GM06990 (cell line): ENCODE measurements at regions not wholly inside any gene's neighbourhood (a gene's known extent, or its start where the extent isn't known, plus 50 kb on each side); places are given as distances from the start of the nearest gene placed in this dataset.

ENCODE experiments used
- DNase-seq: peaks from one replicate; pipeline ENCODE4 v3.0.0-alpha.2; 2011; ENCODE audit not compliant: insufficient read length; ENCODE audit errors: extremely low read depth
- H3K27me3 ChIP-seq: replicated peaks from 2 replicates; pipeline ENCODE4 v1.6.0; 2011; ENCODE audit warnings: low read length; ENCODE audit not compliant: control insufficient read depth, insufficient read depth
- H3K36me3 ChIP-seq: 2 replicates; pipeline ENCODE4 v1.5.1; 2011; ENCODE audit warnings: low read length; ENCODE audit not compliant: control insufficient read depth, insufficient read depth
- H3K4me3 ChIP-seq: replicated peaks from 2 replicates; pipeline ENCODE4 v1.5.1; 2011; ENCODE audit warnings: low read depth, mild to moderate bottlenecking, control low read depth, low read length
- TF ChIP-seq, protein P1 (sequence below): IDR thresholded peaks from 2 replicates; pipeline ENCODE4 v1.5.1; 2011; ENCODE audit warnings: low read length, control low read depth, mild to moderate bottlenecking, inconsistent platforms; ENCODE audit not compliant: insufficient read depth, poor library complexity, severe bottlenecking

- no peak for DNase-seq
- H3K27me3 ChIP-seq: no peaks in the 10 kb centered on the region
- TF ChIP-seq, protein P1, sequence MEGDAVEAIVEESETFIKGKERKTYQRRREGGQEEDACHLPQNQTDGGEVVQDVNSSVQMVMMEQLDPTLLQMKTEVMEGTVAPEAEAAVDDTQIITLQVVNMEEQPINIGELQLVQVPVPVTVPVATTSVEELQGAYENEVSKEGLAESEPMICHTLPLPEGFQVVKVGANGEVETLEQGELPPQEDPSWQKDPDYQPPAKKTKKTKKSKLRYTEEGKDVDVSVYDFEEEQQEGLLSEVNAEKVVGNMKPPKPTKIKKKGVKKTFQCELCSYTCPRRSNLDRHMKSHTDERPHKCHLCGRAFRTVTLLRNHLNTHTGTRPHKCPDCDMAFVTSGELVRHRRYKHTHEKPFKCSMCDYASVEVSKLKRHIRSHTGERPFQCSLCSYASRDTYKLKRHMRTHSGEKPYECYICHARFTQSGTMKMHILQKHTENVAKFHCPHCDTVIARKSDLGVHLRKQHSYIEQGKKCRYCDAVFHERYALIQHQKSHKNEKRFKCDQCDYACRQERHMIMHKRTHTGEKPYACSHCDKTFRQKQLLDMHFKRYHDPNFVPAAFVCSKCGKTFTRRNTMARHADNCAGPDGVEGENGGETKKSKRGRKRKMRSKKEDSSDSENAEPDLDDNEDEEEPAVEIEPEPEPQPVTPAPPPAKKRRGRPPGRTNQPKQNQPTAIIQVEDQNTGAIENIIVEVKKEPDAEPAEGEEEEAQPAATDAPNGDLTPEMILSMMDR: no peak
- no peaks in the 10 kb centered on the region for H3K36me3 ChIP-seq
- no peak overlapping the region for H3K4me3 ChIP-seq
Observed at GRCh38 chr2:2921011-2921720, 456.5 kb downstream of the EIPR1 start.

- H3K27me3 ChIP-seq: no peaks in the 10 kb centered on the region
- DNase-seq: no peak
- no peak overlapping the region for H3K4me3 ChIP-seq
- TF ChIP-seq, protein P1: no peak
- H3K36me3 ChIP-seq: no peaks in the 10 kb centered on the region
Observed at GRCh38 chr2:2919574-2920365, 457.8 kb downstream of the EIPR1 start.

DNA sequence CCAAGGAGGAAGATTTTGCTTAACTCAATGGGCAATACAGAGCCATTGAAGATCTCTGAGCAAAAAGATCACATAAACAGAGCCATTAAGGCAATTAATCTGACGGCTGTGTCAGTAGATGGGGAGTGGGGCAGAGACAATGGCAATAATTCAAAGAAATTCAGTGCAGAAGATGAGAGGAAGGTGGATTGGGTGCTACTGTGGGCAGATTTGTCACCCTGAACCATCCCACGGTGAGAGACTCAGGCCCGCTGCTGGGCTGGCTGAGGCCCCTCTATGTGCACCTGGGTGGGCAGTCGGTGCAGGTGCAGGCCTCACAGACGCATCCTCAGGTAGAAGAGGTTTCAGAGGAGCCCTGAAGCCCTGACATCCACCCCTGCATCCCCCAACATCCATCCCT lies 458.6 kb downstream of the EIPR1 start:
- TF ChIP-seq, protein P1: no peak
- H3K27me3 ChIP-seq: no peaks in the 10 kb centered on the region
- DNase-seq: no peak
- H3K4me3 ChIP-seq: no peak overlapping the region
- no peaks in the 10 kb centered on the region for H3K36me3 ChIP-seq

GRCh38 chr2:2916621-2917020 lies 461.0 kb downstream of the EIPR1 start:
- no peaks in the 10 kb centered on the region for H3K36me3 ChIP-seq
- H3K27me3 ChIP-seq: no peaks in the 10 kb centered on the region
- TF ChIP-seq, protein P1: no peak
- DNase-seq: no peak
- no peak overlapping the region for H3K4me3 ChIP-seq

GRCh38 chr2:2914252-2914651 lies 463.4 kb downstream of the EIPR1 start:
- Histone ChIP-seq H3K4me3 (no peak overlapping the region), H3K36me3 (no peaks in the 10 kb centered on the region), H3K27me3 (no peaks in the 10 kb centered on the region)
- TF ChIP-seq, protein P1: no peak
- no peak for DNase-seq
